PFSK-1 (cell line): ENCODE measurements at regions not wholly inside any gene's neighbourhood (a gene's known extent, or its start where the extent isn't known, plus 50 kb on each side); places are given as distances from the start of the nearest gene placed in this dataset.

ENCODE experiments used
- FOXP2 ChIP-seq: optimal IDR thresholded peaks from 2 replicates; pipeline ENCODE3; 2011; ENCODE audit warnings: borderline replicate concordance, control low read depth, inconsistent platforms; ENCODE audit not compliant: insufficient read depth; ENCODE audit errors: extremely low read length, extremely low read depth
- POLR2AphosphoS5 ChIP-seq: IDR thresholded peaks from 2 replicates; pipeline ENCODE4 v1.6.1; 2012; ENCODE audit warnings: low read depth, mild to moderate bottlenecking, control low read depth, low read length, moderate library complexity
- SIN3A ChIP-seq: IDR thresholded peaks from 2 replicates; pipeline ENCODE4 v1.6.1; 2012; ENCODE audit warnings: mild to moderate bottlenecking, low read length, moderate library complexity, borderline replicate concordance; ENCODE audit not compliant: insufficient read depth
- TAF1 ChIP-seq: IDR thresholded peaks from 2 replicates; pipeline ENCODE4 v1.6.1; 2012; ENCODE audit warnings: low read length, control low read depth, borderline replicate concordance; ENCODE audit not compliant: insufficient read depth
- TF ChIP-seq, protein P1 (sequence below), 2 experiments: IDR thresholded peaks; 2 replicates each; pipeline versions ENCODE4 v1.6.1 to v1.8.0; 2011 to 2012; ENCODE audit warnings: low read depth in 2 of 2, low read length in 2 of 2, control low read depth in 1 of 2, inconsistent platforms in 1 of 2, mild to moderate bottlenecking in 1 of 2, moderate library complexity in 1 of 2; ENCODE audit not compliant: insufficient read depth in 1 of 2

DNA sequence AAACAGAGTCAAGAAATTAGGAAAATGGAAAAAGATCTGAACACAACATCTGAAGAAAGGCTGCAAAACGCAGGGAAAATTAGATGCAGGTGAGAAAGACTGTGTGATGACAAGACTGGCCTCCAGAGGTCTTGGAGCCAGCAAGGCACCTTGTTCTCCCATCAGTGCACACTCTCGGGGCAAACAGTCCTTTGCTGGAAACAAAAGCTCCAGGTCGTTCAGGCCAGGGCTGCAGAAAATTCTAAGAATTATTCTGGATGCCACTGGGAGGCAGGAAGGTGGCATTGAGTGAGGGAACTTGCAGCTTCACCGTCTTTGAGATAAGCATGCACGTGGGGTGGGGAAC lies 219.9 kb upstream of the SSTR4 start:
- TF ChIP-seq SIN3A, result no peak
- no peak for TF ChIP-seq POLR2AphosphoS5
- no peak for TF ChIP-seq TAF1
- TF ChIP-seq, protein P1, sequence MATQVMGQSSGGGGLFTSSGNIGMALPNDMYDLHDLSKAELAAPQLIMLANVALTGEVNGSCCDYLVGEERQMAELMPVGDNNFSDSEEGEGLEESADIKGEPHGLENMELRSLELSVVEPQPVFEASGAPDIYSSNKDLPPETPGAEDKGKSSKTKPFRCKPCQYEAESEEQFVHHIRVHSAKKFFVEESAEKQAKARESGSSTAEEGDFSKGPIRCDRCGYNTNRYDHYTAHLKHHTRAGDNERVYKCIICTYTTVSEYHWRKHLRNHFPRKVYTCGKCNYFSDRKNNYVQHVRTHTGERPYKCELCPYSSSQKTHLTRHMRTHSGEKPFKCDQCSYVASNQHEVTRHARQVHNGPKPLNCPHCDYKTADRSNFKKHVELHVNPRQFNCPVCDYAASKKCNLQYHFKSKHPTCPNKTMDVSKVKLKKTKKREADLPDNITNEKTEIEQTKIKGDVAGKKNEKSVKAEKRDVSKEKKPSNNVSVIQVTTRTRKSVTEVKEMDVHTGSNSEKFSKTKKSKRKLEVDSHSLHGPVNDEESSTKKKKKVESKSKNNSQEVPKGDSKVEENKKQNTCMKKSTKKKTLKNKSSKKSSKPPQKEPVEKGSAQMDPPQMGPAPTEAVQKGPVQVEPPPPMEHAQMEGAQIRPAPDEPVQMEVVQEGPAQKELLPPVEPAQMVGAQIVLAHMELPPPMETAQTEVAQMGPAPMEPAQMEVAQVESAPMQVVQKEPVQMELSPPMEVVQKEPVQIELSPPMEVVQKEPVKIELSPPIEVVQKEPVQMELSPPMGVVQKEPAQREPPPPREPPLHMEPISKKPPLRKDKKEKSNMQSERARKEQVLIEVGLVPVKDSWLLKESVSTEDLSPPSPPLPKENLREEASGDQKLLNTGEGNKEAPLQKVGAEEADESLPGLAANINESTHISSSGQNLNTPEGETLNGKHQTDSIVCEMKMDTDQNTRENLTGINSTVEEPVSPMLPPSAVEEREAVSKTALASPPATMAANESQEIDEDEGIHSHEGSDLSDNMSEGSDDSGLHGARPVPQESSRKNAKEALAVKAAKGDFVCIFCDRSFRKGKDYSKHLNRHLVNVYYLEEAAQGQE (IDR thresholded peaks at IDR 0.05; ENCODE audit: insufficient read depth in 1 of 2, low read depth in 2 of 2, low read length in 2 of 2), result no peak
- TF ChIP-seq FOXP2, result no peak

DNA sequence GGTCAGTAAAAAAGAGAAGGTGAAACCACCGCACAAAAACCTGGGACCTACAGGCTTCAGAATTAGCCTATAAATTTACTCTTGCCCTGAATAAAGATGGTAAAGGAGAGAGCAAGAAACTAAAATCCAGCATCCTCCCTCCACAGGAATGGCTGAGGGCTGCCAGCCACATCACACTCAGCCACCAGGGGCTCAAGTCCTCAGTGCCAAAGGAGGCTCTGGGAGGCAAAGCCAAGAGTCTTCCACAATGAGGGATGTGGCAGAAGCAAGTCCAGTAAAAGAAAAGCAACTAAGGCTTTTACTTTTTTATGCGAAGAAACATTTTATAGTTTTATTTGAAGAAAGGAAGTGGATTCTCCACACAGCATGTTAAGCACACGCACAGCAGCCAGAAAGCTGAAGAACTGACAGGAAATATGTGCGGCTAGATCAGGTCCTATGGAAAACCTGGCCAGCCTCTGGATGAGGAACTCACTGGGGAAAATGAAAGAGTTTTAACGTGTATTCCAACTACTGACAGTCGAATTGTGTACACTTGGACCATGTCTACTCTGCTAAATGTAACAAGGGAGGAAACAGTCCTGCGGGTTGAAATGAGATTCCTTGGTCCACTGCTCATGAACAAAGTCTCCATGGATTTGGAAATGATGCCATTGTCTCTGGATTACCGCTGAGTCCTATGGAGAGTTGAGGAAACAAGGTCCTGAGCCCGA lies 219.4 kb upstream of the SSTR4 start:
- TF ChIP-seq, protein P1 (IDR thresholded peaks at IDR 0.05; ENCODE audit: insufficient read depth in 1 of 2, low read depth in 2 of 2, low read length in 2 of 2), result no peak
- TF ChIP-seq POLR2AphosphoS5 (no peak), TAF1 (no peak), FOXP2 (no peak), SIN3A (no peak)

DNA sequence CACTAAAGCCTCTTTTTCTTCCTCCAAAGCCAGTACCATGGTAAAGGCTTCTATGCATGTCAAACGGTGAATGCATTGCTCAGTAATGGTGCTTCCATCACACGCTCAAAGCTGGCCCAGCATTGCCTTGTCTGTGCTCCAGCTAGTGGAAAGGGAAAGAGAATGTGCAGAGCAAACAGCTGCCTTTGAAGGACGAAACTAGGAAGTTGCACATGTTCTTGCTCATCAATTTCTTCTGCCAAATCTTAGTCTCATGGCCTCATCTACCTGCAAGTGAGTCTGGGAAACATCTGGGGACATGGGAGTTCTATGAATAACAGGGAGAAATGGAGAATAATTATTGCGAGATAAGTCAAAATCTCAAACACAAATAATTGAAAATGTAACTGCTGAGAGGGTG lies 216.5 kb upstream of the SSTR4 start:
- TF ChIP-seq, protein P1 (IDR thresholded peaks at IDR 0.05; ENCODE audit: insufficient read depth in 1 of 2, low read depth in 2 of 2, low read length in 2 of 2), result no peak
- TF ChIP-seq FOXP2 (no peak), POLR2AphosphoS5 (no peak), SIN3A (no peak), TAF1 (no peak)

DNA sequence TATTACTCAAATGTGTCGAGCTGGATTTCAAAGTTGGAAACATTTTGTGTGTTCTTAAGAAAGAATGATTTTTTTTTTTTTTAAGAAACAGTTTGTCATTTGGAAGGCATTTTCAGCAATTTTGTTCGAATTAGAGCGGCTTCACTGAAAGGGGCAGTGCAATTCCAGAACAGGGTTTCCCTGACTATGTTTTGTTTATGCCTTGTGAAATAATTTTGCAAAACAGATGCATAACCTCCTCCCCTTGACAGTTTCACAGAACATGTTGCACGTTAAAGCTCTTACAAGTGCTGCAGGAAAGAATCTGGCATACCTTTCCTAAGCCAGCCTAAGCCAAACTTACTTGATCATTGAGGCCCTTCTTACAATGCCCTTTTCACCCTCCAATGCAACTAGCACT lies 216.0 kb upstream of the SSTR4 start:
- TF ChIP-seq SIN3A (no peak), TAF1 (no peak), FOXP2 (no peak)
- TF ChIP-seq, protein P1 (IDR thresholded peaks at IDR 0.05; ENCODE audit: insufficient read depth in 1 of 2, low read depth in 2 of 2, low read length in 2 of 2), result no peak

DNA sequence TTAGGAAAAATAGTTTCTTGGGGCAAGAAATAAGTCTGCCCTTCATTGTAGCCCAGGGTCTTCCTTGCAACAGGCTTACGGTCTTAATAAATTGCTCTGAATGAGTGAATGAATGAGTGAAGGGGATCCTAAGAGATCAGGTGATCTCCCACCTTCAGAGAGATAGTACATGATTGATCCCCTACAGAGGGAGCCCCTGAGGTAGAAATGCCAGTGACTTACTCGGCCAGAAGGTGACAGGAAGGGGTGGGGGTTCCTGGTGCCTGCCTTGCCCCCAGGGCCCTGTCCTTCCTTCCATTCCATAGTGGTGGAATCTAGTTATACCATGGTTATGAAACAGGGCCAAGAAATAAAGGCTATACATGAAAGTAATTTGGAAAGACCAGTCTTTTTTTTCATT lies 215.3 kb upstream of the SSTR4 start:
- no peak for TF ChIP-seq TAF1
